Calu3 (cell line): ENCODE measurements at regions not wholly inside any gene's neighbourhood (a gene's known extent, or its start where the extent isn't known, plus 50 kb on each side); places are given as distances from the start of the nearest gene placed in this dataset.

ENCODE experiments used
- BruUV-seq: library from RNA; stranded (reverse); fragments of 400-500 nt; replicated peaks from 2 replicates; lab custom pipeline; 2021; lab: Mats Ljungman, UMichigan
- CTCF ChIA-PET: fragments of 300-600 bp; sonication (Branson Sonifier 250); formaldehyde crosslinking; loops from one replicate; lab custom pipeline; 2022; ENCODE audit warnings: antibody characterized with exemption; lab: Charles Lee
- DNase-seq: peaks from one replicate; pipeline ENCODE4 v3.0.0; 2022
- H3K27ac Mint-ChIP-seq: one replicate; pipeline ENCODE4 v1.8.0; 2022; ENCODE audit warnings: mixed read lengths; ENCODE audit not compliant: unreplicated experiment
- H3K27me3 Mint-ChIP-seq: one replicate; pipeline ENCODE4 v1.8.0; 2022; ENCODE audit warnings: mixed read lengths; ENCODE audit not compliant: unreplicated experiment
- H3K36me3 Mint-ChIP-seq: one replicate; pipeline ENCODE4 v1.8.0; 2022; ENCODE audit warnings: mild to moderate bottlenecking, moderate library complexity, mixed read lengths; ENCODE audit not compliant: insufficient read depth, unreplicated experiment
- H3K4me1 Mint-ChIP-seq: one replicate; pipeline ENCODE4 v1.8.0; 2022; ENCODE audit warnings: mild to moderate bottlenecking, low read depth, mixed read lengths; ENCODE audit not compliant: unreplicated experiment
- H3K4me3 Mint-ChIP-seq: one replicate; pipeline ENCODE4 v1.8.0; 2022; ENCODE audit warnings: mild to moderate bottlenecking, low read depth, moderate library complexity, mixed read lengths; ENCODE audit not compliant: unreplicated experiment
- H3K9me3 Mint-ChIP-seq: one replicate; pipeline ENCODE4 v1.8.0; 2022; ENCODE audit warnings: low read depth, mixed read lengths; ENCODE audit not compliant: unreplicated experiment
- intact Hi-C: fragments of 100-400 bp; cut with micrococcal nuclease; formaldehyde crosslinking; loops from one replicate; pipeline ENCODE4 v1.10.0; 2022; ENCODE audit not compliant: unreplicated experiment
- TF ChIP-seq, protein P1 (sequence below): fragments of 200-600 bp; IDR thresholded peaks from one replicate; pipeline ENCODE4 v1.8.0; 2022; ENCODE audit warnings: antibody characterized with exemption; ENCODE audit not compliant: unreplicated experiment

DNA sequence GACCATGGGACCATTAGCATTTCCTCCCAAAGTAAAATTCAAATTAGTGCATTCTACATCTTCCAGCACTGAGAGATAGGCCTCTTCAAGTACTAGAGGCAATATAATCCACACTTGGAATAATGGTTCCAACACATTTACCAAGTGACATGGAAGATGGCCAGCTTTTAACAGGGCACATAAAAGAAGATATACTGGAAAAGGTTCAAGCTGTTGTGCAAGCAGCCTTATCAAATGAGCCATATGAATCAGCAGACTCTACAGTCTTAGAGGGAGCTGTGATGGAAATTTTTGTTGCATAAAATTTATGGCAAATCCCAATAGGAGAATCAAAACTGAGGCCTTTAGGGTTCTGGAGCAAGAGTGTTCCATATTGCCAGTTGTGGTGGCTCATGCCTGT is 526.6 kb upstream of the IRAK1BP1 start:
- Mint-ChIP-seq H3K27me3 (no peaks in the 10 kb centered on the region), H3K9me3 (no peaks in the 10 kb centered on the region), H3K36me3 (no peaks in the 10 kb centered on the region), H3K4me1 (no peaks in the 10 kb centered on the region), H3K4me3 (no peak overlapping the region), H3K27ac (no peak overlapping the region)
- BruUV-seq = no TSS peak
- CTCF ChIA-PET = no interaction called here
- TF ChIP-seq, protein P1, sequence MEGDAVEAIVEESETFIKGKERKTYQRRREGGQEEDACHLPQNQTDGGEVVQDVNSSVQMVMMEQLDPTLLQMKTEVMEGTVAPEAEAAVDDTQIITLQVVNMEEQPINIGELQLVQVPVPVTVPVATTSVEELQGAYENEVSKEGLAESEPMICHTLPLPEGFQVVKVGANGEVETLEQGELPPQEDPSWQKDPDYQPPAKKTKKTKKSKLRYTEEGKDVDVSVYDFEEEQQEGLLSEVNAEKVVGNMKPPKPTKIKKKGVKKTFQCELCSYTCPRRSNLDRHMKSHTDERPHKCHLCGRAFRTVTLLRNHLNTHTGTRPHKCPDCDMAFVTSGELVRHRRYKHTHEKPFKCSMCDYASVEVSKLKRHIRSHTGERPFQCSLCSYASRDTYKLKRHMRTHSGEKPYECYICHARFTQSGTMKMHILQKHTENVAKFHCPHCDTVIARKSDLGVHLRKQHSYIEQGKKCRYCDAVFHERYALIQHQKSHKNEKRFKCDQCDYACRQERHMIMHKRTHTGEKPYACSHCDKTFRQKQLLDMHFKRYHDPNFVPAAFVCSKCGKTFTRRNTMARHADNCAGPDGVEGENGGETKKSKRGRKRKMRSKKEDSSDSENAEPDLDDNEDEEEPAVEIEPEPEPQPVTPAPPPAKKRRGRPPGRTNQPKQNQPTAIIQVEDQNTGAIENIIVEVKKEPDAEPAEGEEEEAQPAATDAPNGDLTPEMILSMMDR = no peak
- intact Hi-C loops = no loop called here
- no peak for DNase-seq

DNA sequence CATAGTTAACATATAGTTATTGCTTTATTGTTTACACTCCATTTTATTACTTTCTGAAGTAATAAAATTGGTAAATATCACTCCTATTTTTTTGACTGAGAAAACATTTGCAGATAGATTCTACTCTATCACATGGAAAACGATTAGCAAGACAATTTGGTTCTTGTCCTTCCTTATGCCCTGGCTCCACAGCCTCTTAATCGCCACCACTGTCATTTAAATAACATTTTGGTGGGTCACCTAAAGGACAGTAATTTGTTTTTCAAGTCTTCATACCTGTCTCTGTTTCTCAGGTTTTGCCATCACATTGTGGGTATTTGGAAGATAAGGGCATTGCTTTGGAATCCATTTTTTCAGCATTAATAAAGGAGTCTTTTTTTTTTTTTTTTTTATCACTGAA is 521.5 kb upstream of the IRAK1BP1 start:
- DNase-seq = no peak
- CTCF ChIA-PET = no interaction called here
- no peaks in the 10 kb centered on the region for H3K4me1 Mint-ChIP-seq
- intact Hi-C loops = no loop called here
- no peaks in the 10 kb centered on the region for H3K27me3 Mint-ChIP-seq
- H3K36me3 Mint-ChIP-seq = no peaks in the 10 kb centered on the region
- H3K9me3 Mint-ChIP-seq = no peaks in the 10 kb centered on the region
- no peak overlapping the region for H3K4me3 Mint-ChIP-seq
- H3K27ac Mint-ChIP-seq = no peak overlapping the region
- TF ChIP-seq, protein P1 = no peak
- no TSS peak for BruUV-seq

DNA sequence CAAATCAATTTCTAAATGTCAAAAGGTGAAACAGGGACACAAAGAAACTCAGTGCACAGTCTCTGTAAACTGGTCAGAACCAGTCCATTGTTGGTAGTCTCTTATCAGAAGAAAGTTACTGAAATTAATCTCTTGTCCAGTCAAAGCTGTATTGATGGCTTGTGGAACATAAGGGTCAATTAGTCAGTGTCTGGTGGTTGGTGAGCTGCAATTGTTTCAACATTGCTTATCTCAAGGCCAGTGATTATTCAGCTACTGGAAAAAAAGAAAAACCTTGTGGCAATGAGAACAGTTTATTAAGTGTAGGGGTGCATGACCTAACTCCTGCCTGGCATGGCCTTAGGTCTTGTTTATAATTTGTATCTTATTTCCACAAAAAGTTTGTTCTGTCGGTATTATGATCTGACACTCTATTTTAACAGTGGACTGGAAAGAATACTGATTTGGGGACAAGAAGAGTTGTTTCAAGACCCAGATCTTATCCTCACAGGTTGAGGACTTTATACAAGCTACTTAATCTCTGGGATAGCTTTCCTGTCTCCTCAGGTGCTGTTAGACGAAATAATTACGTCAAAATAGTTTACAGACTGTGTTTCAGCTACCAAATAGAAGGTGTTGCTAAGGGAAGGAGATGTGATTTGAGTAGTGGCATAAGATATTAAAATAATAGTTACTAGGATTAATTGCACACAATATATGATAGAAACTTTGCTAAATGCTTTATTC is 520.0 kb upstream of the IRAK1BP1 start:
- no peak overlapping the region for H3K27ac Mint-ChIP-seq
- CTCF ChIA-PET = no interaction called here

DNA sequence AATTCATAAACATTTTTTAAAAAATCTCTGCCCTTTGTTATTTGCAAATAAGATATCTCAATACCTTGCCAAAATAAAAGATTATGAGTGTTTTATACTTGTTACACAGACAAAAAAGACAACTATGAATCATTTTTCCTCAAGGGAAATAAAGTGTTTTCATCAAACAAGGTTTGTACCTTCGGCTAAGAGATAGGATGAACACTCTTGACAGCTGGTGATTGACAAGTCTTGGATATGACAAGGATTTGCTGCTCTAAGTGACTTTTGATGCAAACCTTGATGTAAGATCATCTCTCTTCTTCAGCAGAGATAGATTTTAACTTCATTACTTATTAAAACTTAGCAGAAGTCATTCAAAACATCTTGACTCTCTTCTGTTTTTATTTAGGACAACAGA is 514.3 kb upstream of the IRAK1BP1 start:
- Mint-ChIP-seq H3K4me1 (no peaks in the 10 kb centered on the region), H3K4me3 (no peak overlapping the region), H3K27ac (no peak overlapping the region), H3K9me3 (peaks cover 2% of the 10 kb centered on the region), H3K36me3 (no peaks in the 10 kb centered on the region), H3K27me3 (no peaks in the 10 kb centered on the region)
- TF ChIP-seq, protein P1 = no peak
- BruUV-seq = no TSS peak
- CTCF ChIA-PET = no interaction called here
- DNase-seq = no peak
- intact Hi-C loops = no loop called here

More for the DNA sequence above, 520.0 kb upstream of the IRAK1BP1 start:
- BruUV-seq = no TSS peak
- Mint-ChIP-seq H3K4me1 (no peaks in the 10 kb centered on the region), H3K9me3 (no peaks in the 10 kb centered on the region), H3K36me3 (no peaks in the 10 kb centered on the region), H3K4me3 (no peak overlapping the region), H3K27me3 (no peaks in the 10 kb centered on the region)
- no peak for DNase-seq
- intact Hi-C loops = no loop called here
- TF ChIP-seq, protein P1 = no peak
